ENCODE measurements at regions not wholly inside any gene's neighbourhood (a gene's known extent, or its start where the extent isn't known, plus 50 kb on each side); places are given as distances from the start of the nearest gene placed in this dataset.

GRCh38 chr4:136927172-136927571 lies 605.1 kb downstream of the PCDH18 start:
- Histone ChIP-seq H3K4me3 (ENCODE audit: low read depth, low read length) (no peak overlapping the region), H3K4me1 (no peaks in the 10 kb centered on the region), H3K27me3 (no peaks in the 10 kb centered on the region), H3K9me3 (no peaks in the 10 kb centered on the region), H3K36me3 (no peaks in the 10 kb centered on the region)
- no peak for TF ChIP-seq CTCF (IDR thresholded peaks at IDR 0.05; ENCODE audit: low read depth, low read length)
- no peak for DNase-seq

- no peaks in the 10 kb centered on the region for H3K4me1 ChIP-seq
- no peaks in the 10 kb centered on the region for H3K36me3 ChIP-seq
- no peaks in the 10 kb centered on the region for H3K27me3 ChIP-seq
- H3K9me3 ChIP-seq = no peaks in the 10 kb centered on the region
- no peak for DNase-seq
- H3K4me3 ChIP-seq (ENCODE audit: low read depth, low read length) = no peak overlapping the region
- TF ChIP-seq CTCF (IDR thresholded peaks at IDR 0.05; ENCODE audit: low read depth, low read length) = no peak
These were observed 607.1 kb downstream of the PCDH18 start for GRCh38 chr4:136925203-136925602.

- no peaks in the 10 kb centered on the region for H3K36me3 ChIP-seq
- DNase-seq = no peak
- no peaks in the 10 kb centered on the region for H3K4me1 ChIP-seq
- H3K27me3 ChIP-seq = no peaks in the 10 kb centered on the region
- H3K9me3 ChIP-seq = no peaks in the 10 kb centered on the region
- no peak overlapping the region for H3K4me3 ChIP-seq (ENCODE audit: low read depth, low read length)
- no peak for TF ChIP-seq CTCF (IDR thresholded peaks at IDR 0.05; ENCODE audit: low read depth, low read length)
These were observed 610.2 kb downstream of the PCDH18 start for GRCh38 chr4:136922066-136922465.

- TF ChIP-seq CTCF (IDR thresholded peaks at IDR 0.05; ENCODE audit: low read depth, low read length) = no peak
- no peaks in the 10 kb centered on the region for H3K9me3 ChIP-seq
- H3K4me1 ChIP-seq = no peaks in the 10 kb centered on the region
- DNase-seq = no peak
- no peak overlapping the region for H3K4me3 ChIP-seq (ENCODE audit: low read depth, low read length)
- H3K36me3 ChIP-seq = no peaks in the 10 kb centered on the region
- H3K27me3 ChIP-seq = no peaks in the 10 kb centered on the region
These were observed 612.0 kb downstream of the PCDH18 start for GRCh38 chr4:136920092-136920881.

- Histone ChIP-seq H3K4me3 (ENCODE audit: low read depth, low read length) (no peak overlapping the region), H3K4me1 (no peaks in the 10 kb centered on the region), H3K36me3 (no peaks in the 10 kb centered on the region), H3K27me3 (no peaks in the 10 kb centered on the region), H3K9me3 (no peaks in the 10 kb centered on the region)
- no peak for TF ChIP-seq CTCF (IDR thresholded peaks at IDR 0.05; ENCODE audit: low read depth, low read length)
- DNase-seq = no peak
These were observed 613.5 kb downstream of the PCDH18 start for GRCh38 chr4:136918772-136919171.

- no peaks in the 10 kb centered on the region for H3K4me1 ChIP-seq
- no peaks in the 10 kb centered on the region for H3K36me3 ChIP-seq
- DNase-seq = no peak
- no peak overlapping the region for H3K4me3 ChIP-seq (ENCODE audit: low read depth, low read length)
- no peaks in the 10 kb centered on the region for H3K27me3 ChIP-seq
- no peaks in the 10 kb centered on the region for H3K9me3 ChIP-seq
- no peak for TF ChIP-seq CTCF (IDR thresholded peaks at IDR 0.05; ENCODE audit: low read depth, low read length)
These were observed 614.8 kb downstream of the PCDH18 start for GRCh38 chr4:136917312-136918110.

Measured in BE2C (cell line).